GM21526 (cell line): ENCODE measurements at regions not wholly inside any gene's neighbourhood (a gene's known extent, or its start where the extent isn't known, plus 50 kb on each side); places are given as distances from the start of the nearest gene placed in this dataset.
"Not testable (repeated sequence)": the region's sequence is repeated elsewhere in the genome, so short reads cannot be mapped to it uniquely, and the experiment has no call there.

Source experiments
- ATAC-seq: cut with Tn5 transposase; IDR thresholded peaks from one replicate; pipeline ENCODE4 v1.9.1; 2021; ENCODE audit warnings: moderate library complexity; ENCODE audit not compliant: unreplicated experiment, low FRiP score

DNA sequence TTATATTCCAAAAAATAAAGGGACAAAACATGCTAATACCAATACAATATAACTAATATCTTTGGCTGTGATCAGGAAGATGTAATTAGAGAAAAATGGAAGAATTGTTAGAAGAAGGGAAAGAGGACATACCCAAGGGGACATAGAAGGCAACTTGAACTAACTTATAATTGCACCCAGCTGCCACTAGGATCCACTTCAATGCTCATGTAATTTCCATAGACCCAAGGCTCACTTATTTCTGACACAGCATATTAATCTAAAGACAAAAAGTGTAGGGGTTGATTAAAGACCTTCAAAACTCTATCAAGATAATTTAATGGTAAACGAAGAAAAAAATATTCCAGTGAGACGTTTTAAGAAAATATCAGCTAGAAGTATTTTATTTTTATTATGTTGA lies 396.0 kb upstream of the ADGRB3 start:
- no peak for ATAC-seq

GRCh38 chr6:68238097-68238601 lies 396.9 kb upstream of the ADGRB3 start:
- no peak for ATAC-seq

- no peak for ATAC-seq
Observed at GRCh38 chr6:68237205-68237604, 397.9 kb upstream of the ADGRB3 start.

- ATAC-seq = no peak
Observed at GRCh38 chr6:68235326-68235784, 399.7 kb upstream of the ADGRB3 start.

GRCh38 chr6:68233623-68234022 lies 401.5 kb upstream of the ADGRB3 start:
- ATAC-seq = no peak

GRCh38 chr6:68229566-68229965 lies 405.5 kb upstream of the ADGRB3 start:
- no peak for ATAC-seq

GRCh38 chr6:68226460-68226859 lies 408.6 kb upstream of the ADGRB3 start:
- ATAC-seq = no peak

DNA sequence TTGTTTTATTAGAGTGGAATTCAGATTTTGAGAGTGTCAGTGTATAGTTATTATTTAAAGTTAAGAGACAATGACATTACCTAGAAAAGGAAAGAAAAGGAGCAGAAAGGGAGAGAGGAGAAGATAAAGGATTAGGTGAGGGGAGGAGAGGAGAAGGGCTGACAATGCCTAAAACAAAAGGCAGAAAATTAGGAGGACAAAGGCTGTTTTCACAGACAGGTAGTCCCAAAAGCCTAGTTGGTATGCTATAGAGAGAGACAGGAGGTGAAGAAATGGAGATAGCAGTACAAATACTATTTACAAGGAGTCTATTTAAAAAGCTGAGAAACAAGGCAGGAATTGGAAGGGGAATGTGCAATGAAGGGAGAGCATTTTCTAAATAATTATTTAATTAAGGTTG lies 409.4 kb upstream of the ADGRB3 start:
- no peak for ATAC-seq

DNA sequence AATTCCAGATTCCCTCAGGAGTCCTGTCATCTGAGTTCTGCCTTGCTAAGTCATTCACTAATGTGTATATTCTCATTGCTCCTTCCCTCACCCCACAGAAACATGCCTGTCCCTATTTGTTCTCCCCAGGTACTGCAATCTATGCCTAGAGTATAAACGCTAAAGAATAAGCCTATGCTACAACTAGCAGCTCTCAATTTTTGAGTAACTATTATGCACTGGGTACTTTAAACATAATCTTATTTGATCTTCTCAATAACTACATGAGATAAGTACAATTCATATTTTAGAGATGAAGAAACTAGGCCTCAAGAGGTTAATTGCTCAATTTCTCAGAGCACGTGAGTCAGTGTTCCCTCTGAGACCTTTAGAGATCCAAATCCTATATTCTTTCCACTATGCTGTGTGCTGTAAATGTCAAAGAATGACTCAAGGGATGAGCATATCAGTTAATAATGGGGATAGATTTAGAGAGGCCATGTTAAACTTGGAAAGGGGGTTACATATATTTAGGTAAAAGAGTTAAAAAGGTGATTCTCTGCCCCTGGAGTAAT lies 423.8 kb upstream of the ADGRB3 start:
- no peak for ATAC-seq

- ATAC-seq = not testable (repeated sequence)
Observed at GRCh38 chr6:68207612-68208011, 427.5 kb upstream of the ADGRB3 start.

GRCh38 chr6:68200929-68201328 lies 434.2 kb upstream of the ADGRB3 start:
- ATAC-seq = no peak

DNA sequence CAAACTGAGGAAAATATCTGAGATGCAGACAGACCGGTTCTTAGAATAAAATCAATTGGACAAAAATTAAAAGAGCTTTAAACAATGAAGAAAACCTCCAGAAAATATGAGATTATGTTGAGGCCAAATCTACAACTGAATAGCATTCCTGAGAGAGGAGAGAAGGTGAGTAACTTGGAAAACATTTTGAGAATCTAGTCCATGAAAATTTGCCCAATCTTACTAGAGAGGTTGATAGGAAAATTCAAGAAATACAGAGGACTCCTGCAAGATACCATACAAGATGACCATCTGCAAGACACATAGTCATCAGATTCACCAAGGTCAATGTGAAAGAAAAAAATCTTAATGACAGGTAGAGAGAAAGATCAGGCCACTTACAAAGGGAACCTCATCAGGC lies 437.7 kb upstream of the ADGRB3 start:
- no peak for ATAC-seq

DNA sequence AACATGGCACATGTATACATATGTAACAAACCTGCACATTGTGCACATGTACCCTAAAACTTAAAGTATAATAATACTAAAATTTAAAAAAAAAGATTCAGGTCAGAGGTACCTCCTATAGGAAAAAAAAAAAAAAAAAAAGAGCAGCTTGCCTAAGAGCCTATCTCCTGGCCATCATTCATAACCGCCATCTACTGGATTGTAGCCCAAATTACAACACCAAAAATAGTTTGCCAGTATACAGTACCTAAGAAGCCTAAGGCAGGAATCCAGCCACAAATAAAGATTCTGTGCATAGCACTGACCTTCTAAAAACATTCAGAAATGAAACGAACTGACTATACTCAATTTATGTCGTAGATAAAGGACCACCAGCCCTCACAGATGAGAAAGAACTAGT lies 438.4 kb upstream of the ADGRB3 start:
- peak; percentile 66 for ATAC-seq

- not testable (repeated sequence) for ATAC-seq
Observed at GRCh38 chr6:68195753-68196152, 439.3 kb upstream of the ADGRB3 start.

- ATAC-seq = no peak
Observed at GRCh38 chr6:68194846-68195478, 440.1 kb upstream of the ADGRB3 start.

DNA sequence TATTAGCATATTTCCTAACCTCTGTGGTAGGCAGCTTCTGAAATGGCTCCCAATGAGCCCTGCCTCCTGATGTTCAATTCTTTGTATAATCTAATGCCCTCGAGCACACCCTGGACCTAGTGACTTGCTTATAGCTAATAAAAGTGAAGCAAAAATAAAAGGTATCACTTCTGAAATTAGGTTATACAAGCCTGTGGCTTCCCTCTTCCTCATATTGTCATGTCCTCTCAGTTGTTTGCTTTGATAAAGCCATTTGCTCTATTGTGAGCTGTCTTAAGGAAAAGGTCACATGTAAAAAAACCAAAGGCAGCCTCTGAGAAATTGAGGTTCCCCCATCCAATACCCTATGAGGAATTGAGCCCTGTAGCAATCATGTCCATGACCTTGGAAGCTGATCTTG lies 442.1 kb upstream of the ADGRB3 start:
- no peak for ATAC-seq

GRCh38 chr6:68189217-68189815 lies 445.8 kb upstream of the ADGRB3 start:
- no peak for ATAC-seq

DNA sequence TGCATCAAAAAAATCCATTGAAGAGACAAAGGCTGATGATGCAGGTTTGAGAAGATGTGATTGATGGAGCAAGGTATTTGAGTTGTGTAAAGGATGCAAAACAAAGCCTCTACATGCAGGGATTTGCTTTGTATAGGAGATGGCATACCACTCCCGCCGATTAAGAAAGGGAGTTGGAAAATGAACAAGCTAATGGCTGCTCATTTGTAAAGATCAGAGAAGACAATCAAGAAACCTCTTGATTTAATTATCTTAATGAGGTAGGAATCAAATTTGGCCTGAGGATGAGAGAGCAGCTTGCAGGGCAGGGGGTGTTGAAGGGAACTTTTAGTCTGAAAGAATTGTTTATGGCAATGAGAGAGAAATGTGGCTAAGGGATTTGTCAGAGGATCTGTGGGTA lies 448.2 kb upstream of the ADGRB3 start:
- ATAC-seq = no peak

GRCh38 chr6:68182386-68182785 lies 452.7 kb upstream of the ADGRB3 start:
- ATAC-seq = no peak

DNA sequence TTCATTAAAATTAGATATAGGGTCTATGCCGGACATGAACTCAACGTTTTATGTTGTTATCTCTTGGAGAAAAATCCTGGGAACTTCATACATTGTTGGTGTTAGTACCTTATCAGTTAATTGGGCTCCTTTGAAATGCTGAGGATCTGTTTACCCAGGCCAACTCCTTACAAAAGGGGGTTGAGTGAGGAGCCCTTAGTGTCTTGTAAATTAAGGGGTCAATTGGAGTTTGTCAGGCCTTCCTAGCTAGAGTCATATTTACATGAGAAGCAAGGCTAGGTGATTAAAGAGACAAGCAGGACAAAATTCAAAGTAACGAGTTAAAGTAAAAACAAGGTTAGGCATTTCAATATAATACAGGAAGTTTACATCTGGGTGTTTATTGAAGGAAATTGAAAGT lies 454.1 kb upstream of the ADGRB3 start:
- not testable (repeated sequence) for ATAC-seq

- ATAC-seq = no peak
Observed at GRCh38 chr6:68173616-68174015, 461.5 kb upstream of the ADGRB3 start.

DNA sequence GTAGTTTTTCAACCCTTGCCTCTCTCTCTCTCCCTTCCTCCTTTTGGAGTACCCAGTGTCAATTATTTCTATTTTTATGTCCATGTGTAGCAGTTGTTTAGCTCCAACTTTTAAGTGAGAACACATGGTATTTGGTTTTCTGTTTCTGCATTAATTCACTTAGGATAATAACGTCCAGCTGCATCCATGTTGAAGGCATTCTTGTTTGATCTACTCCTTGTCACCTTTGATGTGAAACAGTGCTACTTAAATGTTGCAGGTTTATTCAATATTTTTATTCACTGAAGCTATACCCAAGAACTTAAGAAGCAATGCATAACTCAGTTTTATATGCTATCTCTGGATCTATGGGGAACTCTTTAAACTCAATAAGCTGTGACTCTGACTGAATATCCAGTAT lies 465.2 kb upstream of the ADGRB3 start:
- no peak for ATAC-seq
